Chondrocyte (in vitro differentiated cells): ENCODE measurements at regions not wholly inside any gene's neighbourhood (a gene's known extent, or its start where the extent isn't known, plus 50 kb on each side); places are given as distances from the start of the nearest gene placed in this dataset.

Experiments
- DNase-seq: peaks from one replicate; pipeline ENCODE4 v3.0.0; 2021; ENCODE audit warnings: mixed read lengths, low spot score
- H3K27ac Mint-ChIP-seq: one replicate; pipeline ENCODE4 v1.8.0; 2021; ENCODE audit warnings: mild to moderate bottlenecking, moderate library complexity, mixed read lengths; ENCODE audit not compliant: unreplicated experiment
- H3K27me3 Mint-ChIP-seq: 2 replicates; pipeline ENCODE4 v1.8.0; 2021; ENCODE audit warnings: low read depth, mixed read lengths
- H3K36me3 Mint-ChIP-seq: 2 replicates; pipeline ENCODE4 v1.8.0; 2021; ENCODE audit warnings: low read depth, mixed read lengths
- H3K4me1 Mint-ChIP-seq: 2 replicates; pipeline ENCODE4 v1.8.0; 2021; ENCODE audit warnings: low read depth, mild to moderate bottlenecking, mixed read lengths
- H3K4me3 Mint-ChIP-seq: one replicate; pipeline ENCODE4 v1.8.0; 2021; ENCODE audit warnings: mild to moderate bottlenecking, moderate library complexity, mixed read lengths; ENCODE audit not compliant: unreplicated experiment
- H3K9me3 Mint-ChIP-seq: 2 replicates; pipeline ENCODE4 v1.8.0; 2021; ENCODE audit warnings: low read depth, mixed read lengths
- TF ChIP-seq, protein P1 (sequence below): fragments of 200-600 bp; sonication (generic); IDR thresholded peaks from 2 replicates; pipeline ENCODE4 v1.5.0; 2021; ENCODE audit warnings: antibody characterized with exemption, mild to moderate bottlenecking, moderate library complexity

DNA sequence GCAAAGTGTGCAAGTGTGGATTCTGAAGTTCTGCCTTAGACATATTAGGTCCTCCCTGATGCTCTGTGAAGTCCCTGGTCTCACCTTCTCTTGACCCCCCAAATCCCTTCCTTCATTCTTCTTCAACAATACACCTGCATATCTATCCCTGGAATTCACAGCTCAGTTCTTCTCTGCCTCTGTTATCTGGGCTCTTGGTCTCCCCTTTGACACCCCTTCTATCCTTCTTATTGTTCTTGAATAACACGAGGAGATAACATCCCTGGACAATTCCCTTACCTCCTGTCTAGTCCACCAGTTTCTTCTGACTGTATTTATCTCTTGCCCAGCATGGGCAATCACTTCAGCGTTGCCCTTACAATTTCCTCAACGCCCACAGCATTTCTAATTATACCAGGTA lies 104.8 kb upstream of the ATG10 start:
- Mint-ChIP-seq H3K4me1 (no peaks in the 10 kb centered on the region), H3K27me3 (no peaks in the 10 kb centered on the region), H3K9me3 (no peaks in the 10 kb centered on the region)

GRCh38 chr5:81860778-81861177 lies 109.9 kb upstream of the SSBP2 start:
- no peak overlapping the region for H3K4me3 Mint-ChIP-seq
- H3K4me1 Mint-ChIP-seq = peaks cover 20% of the 10 kb centered on the region
- DNase-seq = no peak
- H3K9me3 Mint-ChIP-seq = no peaks in the 10 kb centered on the region
- H3K36me3 Mint-ChIP-seq = no peaks in the 10 kb centered on the region
- TF ChIP-seq, protein P1, sequence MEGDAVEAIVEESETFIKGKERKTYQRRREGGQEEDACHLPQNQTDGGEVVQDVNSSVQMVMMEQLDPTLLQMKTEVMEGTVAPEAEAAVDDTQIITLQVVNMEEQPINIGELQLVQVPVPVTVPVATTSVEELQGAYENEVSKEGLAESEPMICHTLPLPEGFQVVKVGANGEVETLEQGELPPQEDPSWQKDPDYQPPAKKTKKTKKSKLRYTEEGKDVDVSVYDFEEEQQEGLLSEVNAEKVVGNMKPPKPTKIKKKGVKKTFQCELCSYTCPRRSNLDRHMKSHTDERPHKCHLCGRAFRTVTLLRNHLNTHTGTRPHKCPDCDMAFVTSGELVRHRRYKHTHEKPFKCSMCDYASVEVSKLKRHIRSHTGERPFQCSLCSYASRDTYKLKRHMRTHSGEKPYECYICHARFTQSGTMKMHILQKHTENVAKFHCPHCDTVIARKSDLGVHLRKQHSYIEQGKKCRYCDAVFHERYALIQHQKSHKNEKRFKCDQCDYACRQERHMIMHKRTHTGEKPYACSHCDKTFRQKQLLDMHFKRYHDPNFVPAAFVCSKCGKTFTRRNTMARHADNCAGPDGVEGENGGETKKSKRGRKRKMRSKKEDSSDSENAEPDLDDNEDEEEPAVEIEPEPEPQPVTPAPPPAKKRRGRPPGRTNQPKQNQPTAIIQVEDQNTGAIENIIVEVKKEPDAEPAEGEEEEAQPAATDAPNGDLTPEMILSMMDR = no peak
- H3K27me3 Mint-ChIP-seq = no peaks in the 10 kb centered on the region
- no peak overlapping the region for H3K27ac Mint-ChIP-seq

More for the DNA sequence above, 104.8 kb upstream of the ATG10 start:
- no peak overlapping the region for H3K4me3 Mint-ChIP-seq
- TF ChIP-seq, protein P1 = no peak
- no peaks in the 10 kb centered on the region for H3K36me3 Mint-ChIP-seq
- no peak for DNase-seq
- H3K27ac Mint-ChIP-seq = no peak overlapping the region

DNA sequence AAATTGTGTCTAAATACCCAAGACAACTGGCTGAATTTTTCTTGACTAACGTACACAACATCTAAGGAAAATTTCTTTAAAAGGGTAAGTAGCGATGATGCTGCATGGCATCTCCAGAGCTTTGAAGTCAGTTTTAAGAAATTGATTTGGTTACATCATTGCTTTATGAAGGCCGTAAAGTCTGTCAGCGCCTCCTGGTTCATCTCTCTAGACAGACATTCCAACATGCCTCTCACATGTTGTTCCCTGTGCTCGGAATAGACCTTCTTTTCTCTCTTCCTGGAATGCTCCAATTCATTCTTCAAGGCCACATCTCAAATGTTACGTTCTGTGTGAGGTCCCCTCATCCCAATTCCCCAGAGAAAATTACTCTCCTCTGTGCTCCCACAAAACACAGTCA lies 108.7 kb upstream of the SSBP2 start:
- no peak overlapping the region for H3K4me3 Mint-ChIP-seq
- H3K36me3 Mint-ChIP-seq = no peaks in the 10 kb centered on the region
- TF ChIP-seq, protein P1 = no peak
- no peaks in the 10 kb centered on the region for H3K27me3 Mint-ChIP-seq
- H3K4me1 Mint-ChIP-seq = peaks cover 29% of the 10 kb centered on the region
- no peak overlapping the region for H3K27ac Mint-ChIP-seq
- H3K9me3 Mint-ChIP-seq = no peaks in the 10 kb centered on the region
- DNase-seq = no peak

DNA sequence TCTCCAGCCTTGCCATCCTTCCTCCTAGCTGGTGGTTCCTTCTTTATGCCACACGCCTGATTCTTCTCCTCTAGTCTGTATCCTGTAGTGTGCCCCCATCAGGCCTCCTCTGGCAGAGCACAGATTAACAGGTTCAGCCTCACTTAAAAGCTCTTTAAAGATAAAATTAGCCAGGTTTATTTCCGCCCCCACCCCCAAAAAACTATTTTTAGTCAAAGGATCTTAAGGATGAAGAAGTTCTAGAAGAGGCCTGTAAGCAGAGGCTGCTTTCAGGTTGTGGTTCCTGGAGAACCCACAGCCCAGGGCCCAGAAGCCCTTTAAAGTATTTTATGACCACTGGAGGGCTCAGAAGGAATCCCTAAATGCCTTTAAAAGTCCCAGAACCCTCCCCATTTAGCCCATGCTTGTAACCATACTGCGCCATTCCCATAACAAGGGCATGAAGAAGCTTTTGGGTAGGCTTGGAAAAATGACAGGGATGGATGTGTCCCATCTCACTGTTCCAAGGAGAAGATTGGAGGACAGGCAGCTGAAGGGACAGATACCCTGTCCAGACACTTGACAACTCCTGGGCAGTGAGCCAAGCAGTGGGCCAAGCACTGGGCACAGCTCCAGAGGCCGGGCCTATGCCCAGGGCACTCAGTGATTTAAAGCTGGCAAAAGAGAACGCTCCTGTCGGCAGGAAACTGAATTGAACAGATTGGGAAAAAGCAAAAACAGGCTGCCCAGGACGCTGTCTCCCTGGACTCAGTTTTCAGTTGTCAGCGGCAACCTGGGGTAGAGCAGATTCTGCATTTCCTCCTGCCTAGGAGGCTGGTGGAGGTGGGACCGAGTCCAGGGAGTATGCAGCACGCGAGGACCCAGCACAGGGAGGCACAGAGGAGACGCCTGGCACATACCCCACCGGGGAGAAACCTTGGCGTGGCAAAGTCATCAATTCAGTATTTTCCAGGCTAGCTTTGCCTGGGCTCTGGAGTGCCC lies 106.3 kb upstream of the SSBP2 start:
- H3K4me1 Mint-ChIP-seq = peaks cover 45% of the 10 kb centered on the region
- H3K27ac Mint-ChIP-seq = peak overlapping the region; percentile 84
- H3K9me3 Mint-ChIP-seq = no peaks in the 10 kb centered on the region
- TF ChIP-seq, protein P1 = peak; percentile 63
- no peaks in the 10 kb centered on the region for H3K27me3 Mint-ChIP-seq
- H3K4me3 Mint-ChIP-seq = no peak overlapping the region
- DNase-seq = no peak
- no peaks in the 10 kb centered on the region for H3K36me3 Mint-ChIP-seq

DNA sequence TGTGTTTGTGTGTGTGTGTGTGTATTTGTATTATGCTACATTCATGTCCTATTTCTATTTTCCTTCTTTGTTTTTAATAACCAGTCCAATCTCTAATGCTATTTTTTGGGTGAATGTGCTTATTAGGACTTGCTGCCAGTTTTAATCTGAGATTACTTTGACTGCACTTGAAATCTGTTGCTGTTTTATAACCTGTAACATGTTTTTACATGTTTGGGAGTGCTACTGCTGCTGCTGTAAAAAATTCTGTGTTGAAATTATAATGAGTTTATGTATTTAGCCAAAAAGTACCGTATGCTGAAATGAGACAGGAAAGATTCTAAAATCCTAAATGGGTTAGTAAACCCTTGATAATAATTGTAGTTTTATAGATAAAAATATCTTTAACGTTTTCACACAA lies 104.7 kb upstream of the SSBP2 start:
- Mint-ChIP-seq H3K4me3 (no peak overlapping the region), H3K9me3 (no peaks in the 10 kb centered on the region), H3K27ac (peak overlapping the region; percentile 53), H3K4me1 (peaks cover 60% of the 10 kb centered on the region), H3K27me3 (no peaks in the 10 kb centered on the region), H3K36me3 (no peaks in the 10 kb centered on the region)
- TF ChIP-seq, protein P1 = no peak
- DNase-seq = no peak
